Small intestine (tissue), 7 donors: ENCODE measurements at regions not wholly inside any gene's neighbourhood (a gene's known extent, or its start where the extent isn't known, plus 50 kb on each side); places are given as distances from the start of the nearest gene placed in this dataset.
"Not testable (repeated sequence)": the region's sequence is repeated elsewhere in the genome, so short reads cannot be mapped to it uniquely, and the experiment has no call there.

ENCODE experiments used
- DNase-seq, 2 donors: peaks; one replicate each; pipeline versions ENCODE4 v3.0.0 to v3.0.0-alpha.2; 2013
- FAIRE-seq: peaks from 2 replicates; lab custom pipeline; 2012; peaks lifted over from hg19 to GRCh38; lab: Jason Lieb, UNC
- H3K27ac ChIP-seq, 3 donors: one replicate each; pipeline ENCODE4 v1.5.1; 2013; ENCODE audit warnings: low read length in 2 of 3, mild to moderate bottlenecking in 2 of 3, control low read depth in 1 of 3, inconsistent platforms in 1 of 3, low read depth in 1 of 3, moderate library complexity in 1 of 3
- H3K27me3 ChIP-seq, 3 donors: one replicate each; pipeline ENCODE4 v1.6.1; 2013; ENCODE audit warnings: low read length in 3 of 3, inconsistent platforms in 1 of 3; ENCODE audit not compliant: control insufficient read depth in 3 of 3, insufficient read depth in 3 of 3
- H3K36me3 ChIP-seq, 3 donors: one replicate each; pipeline ENCODE4 v1.6.1; 2013; ENCODE audit warnings: low read length in 3 of 3, inconsistent platforms in 1 of 3, low read depth in 1 of 3, mild to moderate bottlenecking in 1 of 3, moderate library complexity in 1 of 3; ENCODE audit not compliant: control insufficient read depth in 3 of 3, insufficient read depth in 2 of 3
- H3K4me1 ChIP-seq, 3 donors: one replicate each; pipeline ENCODE4 v1.6.1; 2013; ENCODE audit warnings: low read length in 2 of 3, inconsistent platforms in 1 of 3, low read depth in 1 of 3, mild to moderate bottlenecking in 1 of 3, moderate library complexity in 1 of 3; ENCODE audit not compliant: control insufficient read depth in 3 of 3, insufficient read depth in 2 of 3
- H3K4me3 ChIP-seq, 3 donors: one replicate each; pipeline ENCODE4 v1.5.1; 2013; ENCODE audit warnings: low read length in 3 of 3, control low read depth in 1 of 3, inconsistent platforms in 1 of 3, low read depth in 1 of 3, mild to moderate bottlenecking in 1 of 3, moderate library complexity in 1 of 3
- H3K9me3 ChIP-seq, 2 donors: one replicate each; pipeline ENCODE4 v1.6.1; 2013; ENCODE audit warnings: low read depth in 1 of 2, low read length in 1 of 2; ENCODE audit not compliant: control insufficient read depth in 2 of 2, insufficient read depth in 1 of 2
- WGBS, 3 donors: extraction: QIAGEN DNeasy Blood & Tissue Kit; methylation state at CpG; one replicate each; pipeline ENCODE4 v1.1.7; 2013; 5-methylcytosine and 5-hydroxymethylcytosine counted together
- donor health status: healthy with polysubstance abuse.
- donor health status: control.
- donor health status: control.
- donor health status: Bipolar disorder and iron deficiency.
- donor health status: healthy.

DNA sequence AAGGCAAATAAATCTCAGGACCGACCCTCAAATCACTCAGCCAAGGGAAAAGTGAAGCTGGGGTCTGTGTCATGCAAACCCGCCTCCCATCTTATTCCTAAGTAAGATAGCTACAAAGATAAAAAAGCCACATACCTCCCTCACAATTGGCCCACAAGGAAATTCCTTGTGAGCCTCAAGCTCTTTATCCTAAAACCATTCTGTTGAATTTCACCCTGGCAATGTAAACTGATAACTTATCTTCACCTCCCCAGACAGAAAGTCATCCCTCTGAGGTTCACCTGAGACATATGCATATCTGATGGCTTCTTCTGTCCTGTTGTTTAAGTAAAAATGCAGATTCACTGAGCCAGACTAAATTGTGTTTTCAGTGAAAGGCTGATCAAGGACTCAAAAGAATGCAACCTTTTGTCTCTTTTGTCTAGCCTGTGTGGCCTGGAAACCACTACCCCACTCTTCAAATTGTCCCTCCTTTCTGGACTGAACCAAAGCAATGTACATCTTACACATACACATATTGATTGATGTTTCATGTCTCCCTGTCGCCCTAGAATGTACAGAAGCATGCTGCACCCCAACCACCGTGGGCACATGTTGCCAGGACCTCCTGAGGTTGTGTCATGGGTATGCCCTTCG is 91.3 kb downstream of the MFAP3L start:
- DNase-seq: no peak
- Histone ChIP-seq H3K9me3 (no peaks in the 10 kb centered on the region), H3K27me3 (no peaks in the 10 kb centered on the region), H3K4me3 (no peak overlapping the region), H3K27ac (no peak overlapping the region), H3K36me3 (no peaks in the 10 kb centered on the region), H3K4me1 (no peaks in the 10 kb centered on the region)
- WGBS, 3 donors: 83 to 85% (median 83%) methylated on average over 5 of the region's 5 CpGs
- FAIRE-seq: no peak

DNA sequence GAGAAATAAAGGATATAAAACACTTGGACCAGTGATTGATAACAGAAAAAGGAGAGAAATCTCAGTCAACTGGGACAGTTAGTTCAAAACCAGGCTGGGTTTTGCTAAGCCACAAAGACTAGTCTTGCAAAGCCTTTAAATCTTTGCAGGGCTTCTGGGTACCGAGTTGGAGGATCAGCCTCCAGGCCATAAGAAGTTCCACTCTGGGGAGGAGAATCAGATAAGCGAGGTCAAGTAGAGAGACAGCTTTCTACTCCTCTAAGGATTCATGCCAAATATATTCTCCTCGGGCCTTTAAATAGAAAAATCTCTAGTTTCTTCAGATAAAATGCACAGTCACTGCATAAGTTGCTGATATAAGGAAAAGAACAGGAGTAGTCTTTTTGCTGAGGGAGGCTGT is 92.7 kb downstream of the MFAP3L start:
- Histone ChIP-seq H3K36me3 (no peaks in the 10 kb centered on the region), H3K4me3 (no peak overlapping the region), H3K9me3 (no peaks in the 10 kb centered on the region), H3K27me3 (no peaks in the 10 kb centered on the region), H3K4me1 (no peaks in the 10 kb centered on the region), H3K27ac (no peak overlapping the region)
- FAIRE-seq: no peak
- WGBS, 3 donors: 56 to 67% (median 66%) methylated on average over 3 of the region's 3 CpGs
- no peak for DNase-seq

DNA sequence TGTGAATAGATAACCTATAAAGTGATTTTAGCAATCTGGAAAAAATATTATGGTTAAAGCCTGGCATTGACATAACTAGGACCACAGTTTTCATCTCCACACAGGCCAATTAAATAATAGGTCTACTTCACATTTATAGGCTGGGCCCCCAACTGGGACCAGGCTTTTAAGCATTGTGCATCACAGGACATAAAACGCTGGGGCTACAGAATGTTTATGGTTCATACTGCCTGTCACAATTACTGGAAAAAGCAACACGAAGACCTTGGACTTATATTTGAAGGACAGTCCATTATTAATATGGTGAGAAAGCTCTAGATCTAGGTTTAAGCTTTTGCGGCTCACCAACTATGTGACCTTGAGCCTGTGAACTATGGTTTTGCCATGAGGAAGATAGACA is 94.2 kb downstream of the MFAP3L start:
- Histone ChIP-seq H3K4me1 (no peaks in the 10 kb centered on the region), H3K27me3 (no peaks in the 10 kb centered on the region), H3K4me3 (no peak overlapping the region), H3K27ac (no peak overlapping the region), H3K9me3 (no peaks in the 10 kb centered on the region), H3K36me3 (no peaks in the 10 kb centered on the region)
- FAIRE-seq (no peak), DNase-seq (no peak)
- whole genome bisulfite sequencing, 3 donors: 79 to 85% (median 81%) methylated on average over 3 of the region's 3 CpGs

DNA sequence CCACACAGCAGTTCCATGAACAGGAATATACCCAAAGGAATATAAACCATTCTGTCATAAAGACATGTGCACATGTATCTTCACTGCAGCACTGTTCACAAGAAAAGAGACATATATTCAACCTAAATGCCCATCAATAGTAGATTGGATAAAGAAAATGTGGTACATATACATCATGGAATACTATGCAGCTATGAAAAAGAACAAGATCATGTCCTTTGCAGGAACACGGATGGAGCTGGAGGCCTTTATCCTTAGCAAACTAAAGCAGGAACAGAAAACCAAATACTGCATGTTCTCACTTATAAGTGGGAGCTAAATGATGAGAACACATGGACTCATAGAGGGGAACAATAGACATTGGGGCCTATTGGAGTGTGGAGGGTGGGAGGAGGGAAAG is 95.4 kb downstream of the MFAP3L start:
- H3K27ac ChIP-seq, FAIRE-seq, H3K27me3 ChIP-seq, DNase-seq, H3K4me3 ChIP-seq, H3K9me3 ChIP-seq, H3K4me1 ChIP-seq, H3K36me3 ChIP-seq: not testable (repeated sequence)
- 82 to 91% (median 90%) methylated on average over 1 of the region's 1 CpG for WGBS, 3 donors

DNA sequence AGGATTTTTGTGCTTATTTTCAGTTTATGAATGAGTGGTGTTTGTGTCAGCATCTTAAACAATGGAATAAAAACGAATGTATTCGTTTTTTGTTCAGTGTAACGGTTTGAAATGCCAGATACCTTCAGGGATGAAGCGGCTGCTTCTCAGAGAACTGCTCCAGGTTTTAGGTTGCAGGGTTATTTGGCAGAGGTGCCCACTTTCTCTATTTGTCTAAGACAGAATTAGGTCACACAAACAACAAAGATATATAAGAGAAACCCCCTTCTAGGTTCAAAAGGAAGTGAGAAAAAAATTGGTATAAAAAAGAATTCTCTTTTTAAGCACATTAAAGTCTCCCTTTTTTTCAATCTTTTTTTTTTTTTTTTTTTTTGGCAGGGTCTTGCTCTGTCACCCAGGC is 98.9 kb downstream of the MFAP3L start:
- DNase-seq: no peak
- no peak overlapping the region for H3K4me3 ChIP-seq
- H3K9me3 ChIP-seq: no peaks in the 10 kb centered on the region
- 68 to 76% (median 71%) methylated on average over 4 of the region's 4 CpGs for WGBS, 3 donors
- no peaks in the 10 kb centered on the region for H3K27me3 ChIP-seq
- H3K27ac ChIP-seq: no peak overlapping the region
- H3K36me3 ChIP-seq: no peaks in the 10 kb centered on the region
- H3K4me1 ChIP-seq: no peaks in the 10 kb centered on the region
- no peak for FAIRE-seq

DNA sequence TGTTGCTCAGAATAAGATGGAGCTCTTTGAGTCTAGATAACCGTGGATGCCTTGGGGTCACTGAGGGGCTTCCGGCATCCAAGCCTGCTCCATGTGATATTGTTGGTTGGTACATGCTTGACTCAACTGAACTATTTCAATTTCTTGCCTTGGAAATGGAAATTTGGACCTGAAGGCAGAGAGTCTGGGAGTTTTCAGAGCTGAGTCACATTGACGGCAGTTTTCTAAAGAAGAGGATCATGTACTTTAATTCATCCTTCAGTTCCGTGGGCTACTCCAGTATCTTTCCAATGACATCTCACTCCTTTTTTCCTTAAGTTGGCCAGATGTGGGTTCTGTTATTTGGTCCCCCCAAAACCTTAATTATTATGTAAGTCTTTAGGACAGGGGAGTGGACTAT is 100.5 kb downstream of the MFAP3L start:
- no peak overlapping the region for H3K27ac ChIP-seq
- no peak overlapping the region for H3K4me3 ChIP-seq
- FAIRE-seq (no peak), DNase-seq (no peak)
- H3K27me3 ChIP-seq: no peaks in the 10 kb centered on the region
- no peaks in the 10 kb centered on the region for H3K4me1 ChIP-seq
- WGBS, 3 donors: 81 to 88% (median 82%) methylated on average over 4 of the region's 4 CpGs
- H3K36me3 ChIP-seq: no peaks in the 10 kb centered on the region
- H3K9me3 ChIP-seq: no peaks in the 10 kb centered on the region

DNA sequence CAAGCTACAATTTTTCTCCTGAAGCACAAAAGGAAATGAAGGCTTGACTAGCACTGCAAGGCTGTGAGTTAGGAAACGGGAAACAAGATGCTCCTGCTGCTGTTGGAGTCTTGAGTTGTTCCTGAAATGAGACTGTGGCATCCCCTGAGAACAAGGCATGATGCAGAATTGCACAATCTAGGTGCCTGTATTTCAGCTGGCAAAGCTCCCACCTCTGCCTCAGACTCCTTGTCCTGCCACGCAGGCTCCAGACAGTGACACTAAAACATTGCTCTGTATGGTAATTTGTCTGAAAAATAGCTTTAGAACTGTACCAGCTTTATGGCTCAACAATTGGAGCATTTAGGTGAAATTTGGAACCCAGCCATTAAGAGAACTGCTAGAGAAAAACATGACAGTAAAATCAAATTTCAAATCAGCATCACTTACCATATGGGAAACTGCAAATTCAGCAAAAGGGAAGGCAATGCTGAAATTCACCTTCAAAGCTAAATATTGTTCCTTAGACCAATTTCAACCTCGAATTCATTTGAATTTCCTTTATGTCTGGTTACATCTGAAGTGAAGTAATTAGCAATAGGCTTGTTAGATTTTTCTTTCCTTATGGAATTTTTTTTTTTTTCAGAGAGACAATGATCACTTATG is 103.4 kb downstream of the MFAP3L start:
- DNase-seq: no peak
- H3K4me1 ChIP-seq: no peaks in the 10 kb centered on the region
- whole genome bisulfite sequencing, 3 donors: 37 to 65% (median 42%) methylated on average over 3 of the region's 3 CpGs
- no peaks in the 10 kb centered on the region for H3K27me3 ChIP-seq
- no peaks in the 10 kb centered on the region for H3K9me3 ChIP-seq
- H3K36me3 ChIP-seq: no peaks in the 10 kb centered on the region
- H3K4me3 ChIP-seq: no peak overlapping the region
- no peak for FAIRE-seq
- no peak overlapping the region for H3K27ac ChIP-seq

DNA sequence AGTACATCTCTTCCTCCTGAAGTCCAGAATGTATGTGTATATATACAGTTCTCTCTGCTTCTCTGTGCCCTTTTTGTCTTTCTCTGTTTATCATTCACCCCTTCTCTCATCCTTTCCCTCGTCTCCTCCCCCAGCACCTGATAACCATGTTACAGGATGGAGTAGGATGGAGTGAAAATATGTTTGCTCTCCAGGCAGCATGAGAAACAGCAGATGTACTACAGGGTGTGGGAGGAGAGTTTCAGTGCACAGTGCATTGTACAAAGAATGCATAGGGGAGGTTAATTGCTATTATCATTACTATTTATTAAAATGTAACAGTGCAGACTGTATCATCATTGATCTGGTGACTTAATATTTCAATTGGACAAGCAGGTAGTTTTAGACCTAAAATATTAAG is 104.5 kb downstream of the MFAP3L start:
- H3K27ac ChIP-seq: no peak overlapping the region
- no peaks in the 10 kb centered on the region for H3K4me1 ChIP-seq
- H3K9me3 ChIP-seq: peaks cover 0 to 6% of the 10 kb centered on the region in 2 donors
- no peaks in the 10 kb centered on the region for H3K27me3 ChIP-seq
- 44 to 50% (median 47%) methylated on average over 1 of the region's 1 CpG for WGBS, 3 donors
- no peaks in the 10 kb centered on the region for H3K36me3 ChIP-seq
- DNase-seq (no peak), FAIRE-seq (no peak)
- H3K4me3 ChIP-seq: no peak overlapping the region

DNA sequence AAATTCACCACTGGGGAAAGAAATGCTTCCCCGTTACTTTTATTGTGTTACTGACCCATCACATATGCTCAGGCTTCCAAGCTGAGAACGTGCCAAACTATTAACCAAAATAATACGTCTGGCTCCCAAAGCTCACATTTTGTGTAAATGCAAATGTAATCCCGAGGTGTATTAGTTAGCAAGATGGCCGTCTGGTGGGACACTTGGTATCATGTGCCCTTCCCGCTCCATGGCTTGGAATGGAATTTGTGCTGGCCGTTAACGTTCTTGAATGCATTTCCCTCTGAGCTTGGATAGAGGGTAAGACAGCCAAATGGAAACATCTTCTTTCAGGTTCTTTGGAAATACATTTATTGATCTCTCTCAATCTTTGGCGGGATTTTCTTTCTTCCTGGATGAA is 105.0 kb downstream of the MFAP3L start:
- Histone ChIP-seq H3K36me3 (no peaks in the 10 kb centered on the region), H3K27me3 (no peaks in the 10 kb centered on the region), H3K9me3 (peaks cover 0 to 10% of the 10 kb centered on the region in 2 donors), H3K27ac (no peak overlapping the region), H3K4me1 (no peaks in the 10 kb centered on the region), H3K4me3 (no peak overlapping the region)
- no peak for FAIRE-seq
- 84 to 87% (median 86%) methylated on average over 9 of the region's 9 CpGs for WGBS, 3 donors
- no peak for DNase-seq
